SK-N-SH (cell line): ENCODE measurements at regions not wholly inside any gene's neighbourhood (a gene's known extent, or its start where the extent isn't known, plus 50 kb on each side); places are given as distances from the start of the nearest gene placed in this dataset.

Experiments
- CHD2 ChIP-seq: fragments of 150-350 bp; IDR thresholded peaks from 2 replicates; pipeline ENCODE4 v1.6.1; 2018; ENCODE audit warnings: low read length; ENCODE audit not compliant: partially characterized antibody
- ELF1 ChIP-seq: IDR thresholded peaks from 2 replicates; pipeline ENCODE4 v1.4.0; 2012
- EZH2phosphoT487 ChIP-seq: fragments of 200-600 bp; sonication (generic); IDR thresholded peaks from 2 replicates; pipeline ENCODE4 v1.6.1; 2017; ENCODE audit warnings: low read depth, mixed run types, mild to moderate bottlenecking, antibody characterized with exemption, moderate library complexity, borderline replicate concordance
- FOSL2 ChIP-seq: IDR thresholded peaks from 2 replicates; pipeline ENCODE4 v1.4.0; 2012; ENCODE audit warnings: low read depth, mild to moderate bottlenecking, moderate library complexity, borderline replicate concordance
- FOXM1 ChIP-seq: IDR thresholded peaks from 2 replicates; pipeline ENCODE4 v1.4.0; 2012; ENCODE audit warnings: low read depth, mild to moderate bottlenecking
- GATA2 ChIP-seq: sonication (generic); formaldehyde crosslinking; IDR thresholded peaks from 2 replicates; pipeline ENCODE4 v1.5.0; 2020; ENCODE audit warnings: mild to moderate bottlenecking, missing genetic modification reagents
- JUND ChIP-seq: IDR thresholded peaks from 2 replicates; pipeline ENCODE4 v1.4.0; 2012
- MEF2A ChIP-seq: IDR thresholded peaks from 2 replicates; pipeline ENCODE4 v1.4.0; 2012; ENCODE audit warnings: low read depth, borderline replicate concordance
- MXI1 ChIP-seq: IDR thresholded peaks from 2 replicates; pipeline ENCODE4 v1.6.1; 2012; ENCODE audit warnings: mild to moderate bottlenecking, low read depth, low read length, improper control_type of control experiment
- NFIC ChIP-seq: IDR thresholded peaks from 2 replicates; pipeline ENCODE4 v1.4.0; 2012; ENCODE audit warnings: borderline replicate concordance
- RFX5 ChIP-seq: IDR thresholded peaks from 2 replicates; pipeline ENCODE4 v1.6.1; 2012; ENCODE audit warnings: mild to moderate bottlenecking, improper control_type of control experiment, low read length
- RXRA ChIP-seq: IDR thresholded peaks from 2 replicates; pipeline ENCODE4 v1.4.0; 2012; ENCODE audit warnings: low read depth, mild to moderate bottlenecking, borderline replicate concordance
- SMC3 ChIP-seq: IDR thresholded peaks from 2 replicates; pipeline ENCODE4 v1.6.1; 2012; ENCODE audit warnings: low read depth, low read length, improper control_type of control experiment
- TCF12 ChIP-seq: IDR thresholded peaks from 2 replicates; pipeline ENCODE4 v1.4.0; 2012
- TF ChIP-seq, protein P1 (sequence below): IDR thresholded peaks from 2 replicates; pipeline ENCODE4 v1.6.1; 2012; ENCODE audit warnings: mild to moderate bottlenecking, low read depth, low read length, moderate library complexity
- TF ChIP-seq, protein P2 (sequence below): IDR thresholded peaks from 2 replicates; pipeline ENCODE4 v1.4.0; 2012; ENCODE audit warnings: low read depth
- TF ChIP-seq, protein P3 (sequence below): IDR thresholded peaks from 2 replicates; pipeline ENCODE4; 2012
- TF ChIP-seq, protein P4 (sequence below): fragments of 200-600 bp; sonication (generic); IDR thresholded peaks from 2 replicates; pipeline ENCODE4 v1.6.1; 2017; ENCODE audit warnings: antibody characterized with exemption, mild to moderate bottlenecking, moderate library complexity
- TF ChIP-seq, protein P5 (sequence below): fragments of 150-350 bp; IDR thresholded peaks from 2 replicates; pipeline ENCODE4 v1.6.1; 2016; ENCODE audit warnings: mild to moderate bottlenecking, low read depth, low read length
- TF ChIP-seq, protein P6 (sequence below): fragments of 150-350 bp; IDR thresholded peaks from 2 replicates; pipeline ENCODE4 v1.6.1; 2017; ENCODE audit warnings: antibody characterized with exemption, low read length, low read depth, borderline replicate concordance

DNA sequence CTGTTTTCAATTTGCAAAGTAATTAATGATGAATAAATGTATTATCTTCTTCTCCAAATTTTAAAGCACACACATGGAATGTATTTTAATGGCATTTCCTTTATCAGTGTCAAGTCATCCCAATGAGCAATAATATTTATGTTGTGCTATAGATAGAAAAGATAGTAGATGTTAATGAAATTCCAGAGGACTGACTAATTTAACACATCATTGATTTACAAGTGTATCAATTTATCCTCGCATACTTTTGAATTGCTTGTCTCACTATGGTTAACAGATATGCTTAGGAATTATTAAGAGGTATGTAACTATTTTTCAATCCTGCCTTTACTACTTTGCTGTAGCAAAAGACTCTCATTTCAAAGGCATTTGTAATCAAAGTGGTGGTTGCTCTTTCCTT, 842.9 kb downstream of the SLC6A15 start (continued):
- TF ChIP-seq, protein P1, sequence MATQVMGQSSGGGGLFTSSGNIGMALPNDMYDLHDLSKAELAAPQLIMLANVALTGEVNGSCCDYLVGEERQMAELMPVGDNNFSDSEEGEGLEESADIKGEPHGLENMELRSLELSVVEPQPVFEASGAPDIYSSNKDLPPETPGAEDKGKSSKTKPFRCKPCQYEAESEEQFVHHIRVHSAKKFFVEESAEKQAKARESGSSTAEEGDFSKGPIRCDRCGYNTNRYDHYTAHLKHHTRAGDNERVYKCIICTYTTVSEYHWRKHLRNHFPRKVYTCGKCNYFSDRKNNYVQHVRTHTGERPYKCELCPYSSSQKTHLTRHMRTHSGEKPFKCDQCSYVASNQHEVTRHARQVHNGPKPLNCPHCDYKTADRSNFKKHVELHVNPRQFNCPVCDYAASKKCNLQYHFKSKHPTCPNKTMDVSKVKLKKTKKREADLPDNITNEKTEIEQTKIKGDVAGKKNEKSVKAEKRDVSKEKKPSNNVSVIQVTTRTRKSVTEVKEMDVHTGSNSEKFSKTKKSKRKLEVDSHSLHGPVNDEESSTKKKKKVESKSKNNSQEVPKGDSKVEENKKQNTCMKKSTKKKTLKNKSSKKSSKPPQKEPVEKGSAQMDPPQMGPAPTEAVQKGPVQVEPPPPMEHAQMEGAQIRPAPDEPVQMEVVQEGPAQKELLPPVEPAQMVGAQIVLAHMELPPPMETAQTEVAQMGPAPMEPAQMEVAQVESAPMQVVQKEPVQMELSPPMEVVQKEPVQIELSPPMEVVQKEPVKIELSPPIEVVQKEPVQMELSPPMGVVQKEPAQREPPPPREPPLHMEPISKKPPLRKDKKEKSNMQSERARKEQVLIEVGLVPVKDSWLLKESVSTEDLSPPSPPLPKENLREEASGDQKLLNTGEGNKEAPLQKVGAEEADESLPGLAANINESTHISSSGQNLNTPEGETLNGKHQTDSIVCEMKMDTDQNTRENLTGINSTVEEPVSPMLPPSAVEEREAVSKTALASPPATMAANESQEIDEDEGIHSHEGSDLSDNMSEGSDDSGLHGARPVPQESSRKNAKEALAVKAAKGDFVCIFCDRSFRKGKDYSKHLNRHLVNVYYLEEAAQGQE = no peak
- no peak for TF ChIP-seq ELF1
- TF ChIP-seq FOSL2 = peak; percentile 52; the same call in 1 of the 2 replicates
- no peak for TF ChIP-seq RFX5
- peak; percentile 71 for TF ChIP-seq MEF2A
- TF ChIP-seq RXRA = peak; percentile 21; the same call in 1 of the 2 replicates
- peak; percentile 68; the same call in 1 of the 2 replicates for TF ChIP-seq FOXM1
- peak; percentile 91 for TF ChIP-seq TCF12
- TF ChIP-seq SMC3 = no peak
- TF ChIP-seq JUND = peak; percentile 79
- TF ChIP-seq, protein P2, sequence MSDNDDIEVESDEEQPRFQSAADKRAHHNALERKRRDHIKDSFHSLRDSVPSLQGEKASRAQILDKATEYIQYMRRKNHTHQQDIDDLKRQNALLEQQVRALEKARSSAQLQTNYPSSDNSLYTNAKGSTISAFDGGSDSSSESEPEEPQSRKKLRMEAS = no peak
- TF ChIP-seq, protein P3, sequence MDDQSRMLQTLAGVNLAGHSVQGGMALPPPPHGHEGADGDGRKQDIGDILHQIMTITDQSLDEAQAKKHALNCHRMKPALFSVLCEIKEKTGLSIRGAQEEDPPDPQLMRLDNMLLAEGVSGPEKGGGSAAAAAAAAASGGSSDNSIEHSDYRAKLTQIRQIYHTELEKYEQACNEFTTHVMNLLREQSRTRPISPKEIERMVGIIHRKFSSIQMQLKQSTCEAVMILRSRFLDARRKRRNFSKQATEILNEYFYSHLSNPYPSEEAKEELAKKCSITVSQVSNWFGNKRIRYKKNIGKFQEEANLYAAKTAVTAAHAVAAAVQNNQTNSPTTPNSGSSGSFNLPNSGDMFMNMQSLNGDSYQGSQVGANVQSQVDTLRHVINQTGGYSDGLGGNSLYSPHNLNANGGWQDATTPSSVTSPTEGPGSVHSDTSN = peak; percentile 77
- TF ChIP-seq, protein P4, sequence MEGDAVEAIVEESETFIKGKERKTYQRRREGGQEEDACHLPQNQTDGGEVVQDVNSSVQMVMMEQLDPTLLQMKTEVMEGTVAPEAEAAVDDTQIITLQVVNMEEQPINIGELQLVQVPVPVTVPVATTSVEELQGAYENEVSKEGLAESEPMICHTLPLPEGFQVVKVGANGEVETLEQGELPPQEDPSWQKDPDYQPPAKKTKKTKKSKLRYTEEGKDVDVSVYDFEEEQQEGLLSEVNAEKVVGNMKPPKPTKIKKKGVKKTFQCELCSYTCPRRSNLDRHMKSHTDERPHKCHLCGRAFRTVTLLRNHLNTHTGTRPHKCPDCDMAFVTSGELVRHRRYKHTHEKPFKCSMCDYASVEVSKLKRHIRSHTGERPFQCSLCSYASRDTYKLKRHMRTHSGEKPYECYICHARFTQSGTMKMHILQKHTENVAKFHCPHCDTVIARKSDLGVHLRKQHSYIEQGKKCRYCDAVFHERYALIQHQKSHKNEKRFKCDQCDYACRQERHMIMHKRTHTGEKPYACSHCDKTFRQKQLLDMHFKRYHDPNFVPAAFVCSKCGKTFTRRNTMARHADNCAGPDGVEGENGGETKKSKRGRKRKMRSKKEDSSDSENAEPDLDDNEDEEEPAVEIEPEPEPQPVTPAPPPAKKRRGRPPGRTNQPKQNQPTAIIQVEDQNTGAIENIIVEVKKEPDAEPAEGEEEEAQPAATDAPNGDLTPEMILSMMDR = no peak
- no peak for TF ChIP-seq MXI1
- peak; percentile 39 for TF ChIP-seq NFIC
- TF ChIP-seq, protein P5, sequence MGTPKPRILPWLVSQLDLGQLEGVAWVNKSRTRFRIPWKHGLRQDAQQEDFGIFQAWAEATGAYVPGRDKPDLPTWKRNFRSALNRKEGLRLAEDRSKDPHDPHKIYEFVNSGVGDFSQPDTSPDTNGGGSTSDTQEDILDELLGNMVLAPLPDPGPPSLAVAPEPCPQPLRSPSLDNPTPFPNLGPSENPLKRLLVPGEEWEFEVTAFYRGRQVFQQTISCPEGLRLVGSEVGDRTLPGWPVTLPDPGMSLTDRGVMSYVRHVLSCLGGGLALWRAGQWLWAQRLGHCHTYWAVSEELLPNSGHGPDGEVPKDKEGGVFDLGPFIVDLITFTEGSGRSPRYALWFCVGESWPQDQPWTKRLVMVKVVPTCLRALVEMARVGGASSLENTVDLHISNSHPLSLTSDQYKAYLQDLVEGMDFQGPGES = no peak
- no peak for TF ChIP-seq EZH2phosphoT487
- TF ChIP-seq, protein P6, sequence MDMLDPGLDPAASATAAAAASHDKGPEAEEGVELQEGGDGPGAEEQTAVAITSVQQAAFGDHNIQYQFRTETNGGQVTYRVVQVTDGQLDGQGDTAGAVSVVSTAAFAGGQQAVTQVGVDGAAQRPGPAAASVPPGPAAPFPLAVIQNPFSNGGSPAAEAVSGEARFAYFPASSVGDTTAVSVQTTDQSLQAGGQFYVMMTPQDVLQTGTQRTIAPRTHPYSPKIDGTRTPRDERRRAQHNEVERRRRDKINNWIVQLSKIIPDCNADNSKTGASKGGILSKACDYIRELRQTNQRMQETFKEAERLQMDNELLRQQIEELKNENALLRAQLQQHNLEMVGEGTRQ = no peak
- TF ChIP-seq CHD2 = no peak
- TF ChIP-seq GATA2 = no peak; the same call in 1 of the 2 replicates
